Activated naive CD4-positive, alpha-beta T cell (primary cell): ENCODE measurements at regions not wholly inside any gene's neighbourhood (a gene's known extent, or its start where the extent isn't known, plus 50 kb on each side); places are given as distances from the start of the nearest gene placed in this dataset.

ENCODE experiments used
- DNase-seq, 4 experiments: peaks; one replicate each; lab custom pipeline; 2025; lab: John Stamatoyannopoulos, UW

- no peak for DNase-seq
Observed at GRCh38 chr13:73212482-73212881, 153.7 kb downstream of the KLF5 start.

DNA sequence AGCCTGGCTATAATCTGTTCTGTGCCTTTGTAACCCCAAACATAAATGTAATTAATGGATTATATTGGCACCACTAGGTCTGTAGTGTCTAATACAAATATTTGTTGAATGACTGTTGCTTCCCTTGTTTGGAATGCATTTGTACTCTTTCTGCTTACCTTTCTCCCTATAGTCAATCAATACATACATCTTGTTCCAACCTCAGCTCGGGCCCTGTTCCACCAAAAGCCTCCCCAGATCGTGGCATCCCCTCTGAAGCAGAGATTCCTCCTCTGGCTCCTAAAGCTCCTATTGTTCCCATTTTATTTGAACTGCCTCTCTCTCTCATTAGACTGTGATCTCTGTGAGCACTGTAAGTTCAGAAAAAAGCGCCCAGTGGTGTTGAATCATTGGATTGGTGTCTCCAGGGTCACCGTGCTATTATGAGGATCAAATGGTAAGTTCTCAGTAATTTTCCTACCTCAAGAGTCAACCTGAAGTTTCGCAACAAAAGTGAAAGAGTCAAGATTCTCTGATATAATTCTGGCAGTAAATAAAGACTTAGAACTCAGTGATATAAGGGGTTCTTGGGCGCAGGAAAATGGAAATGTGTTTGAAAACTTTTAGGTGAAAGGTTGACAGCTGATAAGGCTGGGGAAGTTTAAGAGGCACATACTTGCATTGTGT, 151.5 kb downstream of the KLF5 start:
- DNase-seq = no peak

GRCh38 chr13:73204952-73205351, 146.1 kb downstream of the KLF5 start:
- DNase-seq = no peak

- DNase-seq = no peak
Observed at GRCh38 chr13:73201626-73202025, 142.8 kb downstream of the KLF5 start.

GRCh38 chr13:73198991-73199411, 140.2 kb downstream of the KLF5 start:
- DNase-seq = no peak

- no peak for DNase-seq
Observed at GRCh38 chr13:73195091-73195490, 136.3 kb downstream of the KLF5 start.

DNA sequence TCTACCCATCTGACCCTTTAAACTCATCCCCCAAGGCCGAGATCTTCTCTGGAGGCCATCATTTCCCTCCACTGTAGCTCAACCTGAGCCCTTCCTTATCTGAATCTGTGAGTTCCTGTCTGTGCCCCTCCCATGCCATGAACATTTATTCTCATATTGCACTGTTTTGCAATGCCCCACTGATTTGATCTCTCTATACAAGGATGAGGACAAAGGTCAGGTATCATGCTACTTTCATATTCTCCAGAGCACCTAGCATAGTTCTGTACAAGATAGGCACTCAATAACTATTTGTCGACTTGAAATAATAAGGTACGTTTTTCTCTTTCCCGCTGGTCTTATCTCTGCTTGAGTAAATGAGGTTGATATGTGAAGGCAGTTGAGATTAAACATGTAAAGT, 135.5 kb downstream of the KLF5 start:
- DNase-seq = no peak

DNA sequence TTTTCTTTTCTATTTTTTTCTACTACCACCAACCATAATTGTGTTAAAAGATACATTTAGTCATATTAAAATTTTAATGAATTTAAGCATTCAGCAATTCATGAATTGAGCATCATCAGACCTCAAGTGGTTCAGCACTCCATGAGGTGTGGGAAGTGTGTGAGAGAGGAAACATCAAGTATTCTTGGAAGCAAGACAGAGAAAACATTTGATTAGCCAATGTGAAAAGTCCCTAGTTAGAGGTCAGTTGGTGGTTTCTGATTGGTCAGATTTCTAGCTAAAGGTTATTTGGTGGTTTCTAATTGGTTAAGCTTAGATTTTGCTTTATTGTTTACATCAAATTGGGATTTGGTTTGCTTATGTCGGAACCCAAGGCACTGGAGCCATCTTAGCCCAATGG, 134.7 kb downstream of the KLF5 start:
- no peak for DNase-seq

GRCh38 chr13:73190477-73190876, 131.7 kb downstream of the KLF5 start:
- no peak for DNase-seq

DNA sequence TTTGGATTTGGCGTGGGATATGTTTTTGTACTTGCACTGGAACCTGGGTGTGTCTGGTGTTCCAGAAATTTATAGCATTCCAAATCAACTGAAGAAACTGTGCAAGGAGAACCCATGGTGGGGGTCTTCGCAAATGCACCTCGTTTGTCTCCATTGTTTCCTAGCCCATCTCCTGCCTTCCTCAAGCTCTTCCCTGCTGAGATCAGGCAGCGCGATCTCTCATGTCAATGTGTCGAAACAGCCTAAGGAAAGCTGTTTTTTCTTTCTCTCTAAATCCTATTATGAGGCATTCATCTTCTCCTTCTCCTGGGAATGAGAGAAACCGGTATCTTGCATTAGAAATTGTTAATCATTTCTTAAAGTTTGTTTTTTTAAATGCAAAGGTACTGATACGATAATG, 131.0 kb downstream of the KLF5 start:
- DNase-seq = no peak

GRCh38 chr13:73189362-73189761, 130.6 kb downstream of the KLF5 start:
- no peak for DNase-seq

DNA sequence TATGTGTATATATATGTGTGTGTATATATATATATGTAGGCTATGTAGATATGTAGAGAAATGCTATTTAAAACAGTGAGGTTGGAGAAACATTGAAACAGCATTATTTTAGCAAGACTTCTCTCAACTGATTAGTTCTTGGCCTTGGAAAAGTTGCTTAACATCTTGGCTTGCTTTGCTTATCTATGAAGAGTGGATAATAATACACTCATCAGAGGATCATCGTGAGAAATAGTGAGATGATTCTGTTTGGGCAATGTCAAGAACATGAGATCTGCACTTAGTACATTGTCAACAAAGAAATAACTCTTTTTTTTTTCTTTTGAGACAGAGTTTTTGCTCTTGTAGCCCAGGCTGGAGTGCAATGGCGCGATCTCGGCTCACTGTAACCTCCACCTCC, 128.3 kb downstream of the KLF5 start:
- DNase-seq = no peak

- no peak for DNase-seq
Observed at GRCh38 chr13:73179650-73180274, 121.0 kb downstream of the KLF5 start.

- DNase-seq = no peak
Observed at GRCh38 chr13:73177916-73178565, 119.2 kb downstream of the KLF5 start.

- no peak for DNase-seq
Observed at GRCh38 chr13:73177017-73177416, 118.2 kb downstream of the KLF5 start.

- DNase-seq = no peak
Observed at GRCh38 chr13:73174521-73175010, 115.8 kb downstream of the KLF5 start.

GRCh38 chr13:73173279-73173811, 114.5 kb downstream of the KLF5 start:
- DNase-seq = no peak

GRCh38 chr13:73171926-73172325, 113.1 kb downstream of the KLF5 start:
- DNase-seq = no peak

DNA sequence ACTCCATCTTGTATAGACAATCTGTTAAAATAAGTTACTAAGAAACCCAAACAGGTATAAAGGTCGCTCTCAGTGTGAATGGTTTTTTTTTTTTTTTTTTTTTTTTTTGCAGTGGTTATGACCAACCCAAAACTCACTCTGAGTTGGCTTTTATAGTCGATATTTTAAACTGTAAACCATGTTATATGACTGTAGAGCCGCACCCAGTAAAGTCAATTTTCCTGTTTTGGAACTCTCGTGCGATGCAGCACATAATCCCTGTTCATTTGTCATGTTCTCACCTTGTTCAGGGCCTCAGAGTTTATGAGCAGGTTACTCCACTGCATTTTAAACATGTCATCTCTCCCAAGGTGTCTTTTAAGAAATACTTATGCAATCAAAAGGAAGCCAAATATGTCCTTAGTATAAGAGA, 112.5 kb downstream of the KLF5 start:
- DNase-seq = no peak

DNA sequence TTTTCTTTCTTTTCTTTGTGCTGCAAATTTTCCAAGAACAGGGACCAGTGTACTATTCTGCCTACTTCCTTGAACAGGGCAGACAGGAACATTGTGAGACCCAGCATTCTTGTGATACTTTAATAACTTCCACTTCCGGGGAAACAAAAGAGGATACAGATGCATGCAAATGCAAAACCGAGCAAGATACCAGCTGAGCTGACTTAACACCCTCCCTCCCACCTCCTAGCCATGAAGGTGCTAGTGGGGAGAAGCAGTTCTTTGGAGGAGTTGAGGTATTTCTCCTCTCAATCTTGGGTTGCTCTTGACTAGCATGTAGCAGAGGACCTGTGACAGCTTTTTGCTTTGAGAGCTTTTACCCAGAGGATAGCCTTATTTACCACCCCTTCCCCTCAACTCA, 111.2 kb downstream of the KLF5 start:
- DNase-seq = no peak

DNA sequence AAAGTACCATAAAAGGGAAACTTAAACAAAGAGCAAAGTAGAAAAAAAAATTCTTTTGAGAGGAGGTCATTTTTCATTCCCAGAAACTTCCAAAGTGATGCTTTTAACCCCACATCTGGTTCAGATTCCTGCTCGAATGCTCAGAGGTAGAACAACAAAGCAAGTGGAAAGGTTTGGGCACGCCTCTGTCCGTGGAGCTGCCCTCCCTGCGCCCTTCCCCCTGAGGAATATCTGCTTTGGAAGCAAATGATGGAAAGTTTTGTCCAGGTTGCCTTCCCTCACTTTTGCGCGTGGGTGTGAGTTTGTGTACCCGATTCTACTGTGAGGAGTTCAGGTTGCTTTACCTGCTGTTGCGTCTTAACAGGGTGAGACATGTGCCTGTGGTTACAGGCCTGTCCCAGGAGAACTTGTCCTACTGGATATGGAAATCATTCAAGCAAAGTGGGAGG, 110.2 kb downstream of the KLF5 start:
- no peak for DNase-seq

DNA sequence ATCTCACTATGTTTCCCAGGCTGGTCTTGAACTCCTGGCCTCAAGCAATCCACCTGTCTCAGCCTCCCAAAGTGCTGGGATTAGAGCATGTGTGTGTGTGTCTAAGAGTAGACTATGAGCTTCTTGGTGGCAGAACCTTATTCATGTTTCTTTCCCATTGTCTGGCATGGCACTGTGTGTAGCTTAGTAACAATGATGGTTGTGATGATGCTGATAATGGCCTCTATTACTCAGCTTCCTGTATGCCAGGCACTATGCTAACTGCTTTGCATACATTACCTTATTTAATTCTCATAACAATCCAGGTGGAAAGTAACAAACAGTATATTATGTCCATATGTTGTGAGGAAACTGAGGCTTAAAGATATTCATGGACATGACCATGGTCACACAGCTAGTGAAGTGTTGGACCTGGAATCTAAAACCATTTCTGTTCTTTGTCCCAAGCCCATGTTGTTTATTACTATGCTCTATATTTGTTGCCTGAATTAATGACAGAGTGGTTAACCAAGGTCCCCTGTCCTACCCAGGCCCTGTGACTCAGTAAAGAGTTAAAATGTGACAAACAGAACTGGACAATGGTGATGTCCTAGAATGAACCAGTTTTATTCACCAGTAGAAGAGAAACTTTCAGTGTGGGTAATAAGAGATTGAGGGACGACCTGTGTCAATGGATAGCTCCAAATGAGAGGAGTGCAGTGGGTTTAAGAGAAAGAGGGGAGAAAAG, 109.6 kb downstream of the KLF5 start:
- no peak for DNase-seq
